MM.1S (cell line): ENCODE measurements at regions not wholly inside any gene's neighbourhood (a gene's known extent, or its start where the extent isn't known, plus 50 kb on each side); places are given as distances from the start of the nearest gene placed in this dataset.

Experiments used
- DNase-seq: peaks from one replicate; pipeline ENCODE4 v3.0.0-alpha.2; 2015
- H2AFZ ChIP-seq: fragments of 300-600 bp; sonication (generic); 2 replicates; pipeline ENCODE4 v1.6.0; 2016; ENCODE audit warnings: antibody characterized with exemption, low read length
- H3F3A ChIP-seq: fragments of 300-600 bp; sonication (generic); 2 replicates; pipeline ENCODE4 v1.6.1; 2016; ENCODE audit warnings: mild to moderate bottlenecking, antibody characterized with exemption, low read length, moderate library complexity, mixed read lengths; ENCODE audit not compliant: insufficient read depth
- H3K27ac ChIP-seq: fragments of 300-600 bp; sonication (generic); 2 replicates; pipeline ENCODE4 v1.5.1; 2016; ENCODE audit warnings: mild to moderate bottlenecking, low read length
- H3K27me3 ChIP-seq: fragments of 300-600 bp; sonication (generic); replicated peaks from 2 replicates; pipeline ENCODE4 v1.6.0; 2016; ENCODE audit warnings: low read length; ENCODE audit not compliant: insufficient read depth
- H3K36me3 ChIP-seq: fragments of 300-600 bp; sonication (generic); replicated peaks from 2 replicates; pipeline ENCODE4 v1.6.1; 2016; ENCODE audit warnings: mild to moderate bottlenecking, low read length, mixed read lengths; ENCODE audit not compliant: insufficient read depth
- H3K4me1 ChIP-seq: fragments of 300-600 bp; sonication (generic); 2 replicates; pipeline ENCODE4 v1.6.1; 2016; ENCODE audit warnings: low read length, mixed read lengths
- H3K4me2 ChIP-seq: fragments of 300-600 bp; sonication (generic); 2 replicates; pipeline ENCODE4 v1.6.0; 2016; ENCODE audit warnings: low read depth, low read length
- H3K4me3 ChIP-seq: fragments of 300-600 bp; sonication (generic); 2 replicates; pipeline ENCODE4 v1.5.1; 2016; ENCODE audit warnings: low read length, mixed read lengths
- H3K79me2 ChIP-seq: fragments of 300-600 bp; sonication (generic); 2 replicates; pipeline ENCODE4 v1.6.1; 2016; ENCODE audit warnings: mixed run types, low read length, mixed read lengths
- H3K9ac ChIP-seq: fragments of 300-600 bp; sonication (generic); 2 replicates; pipeline ENCODE4 v1.6.1; 2016; ENCODE audit warnings: low read length, mixed read lengths
- H3K9me2 ChIP-seq: fragments of 300-600 bp; sonication (generic); replicated peaks from 2 replicates; pipeline ENCODE4 v1.6.1; 2016; ENCODE audit warnings: mild to moderate bottlenecking, low read length, mixed read lengths; ENCODE audit not compliant: insufficient read depth
- H3K9me3 ChIP-seq: fragments of 300-600 bp; sonication (generic); replicated peaks from 2 replicates; pipeline ENCODE4 v1.6.1; 2016; ENCODE audit warnings: mild to moderate bottlenecking, low read length, mixed read lengths; ENCODE audit not compliant: insufficient read depth
- H4K20me1 ChIP-seq: fragments of 300-600 bp; sonication (generic); 2 replicates; pipeline ENCODE4 v1.6.1; 2016; ENCODE audit warnings: mild to moderate bottlenecking, low read length, moderate library complexity, mixed read lengths; ENCODE audit not compliant: insufficient read depth
- EZH2 ChIP-seq: fragments of 300-600 bp; sonication (generic); optimal IDR thresholded peaks from 2 replicates; pipeline ENCODE3; 2017; ENCODE audit warnings: low read depth, mild to moderate bottlenecking, antibody characterized with exemption, low read length, mixed read lengths
- EZH2phosphoT487 ChIP-seq: fragments of 300-600 bp; sonication (generic); IDR thresholded peaks from 2 replicates; pipeline ENCODE4 v1.6.1; 2018; ENCODE audit warnings: antibody characterized with exemption, low read length
- TF ChIP-seq, protein P1 (sequence below): fragments of 300-600 bp; sonication (generic); IDR thresholded peaks from 2 replicates; pipeline ENCODE4 v1.5.1; 2016; ENCODE audit warnings: antibody characterized with exemption, low read length, mixed read lengths

- H3K36me3 ChIP-seq: no peaks in the 10 kb centered on the region
- no peaks in the 10 kb centered on the region for H3K4me1 ChIP-seq
- no peak overlapping the region for H3K4me2 ChIP-seq
- no peaks in the 10 kb centered on the region for H3K79me2 ChIP-seq
- no peak overlapping the region for H3K9ac ChIP-seq
- TF ChIP-seq EZH2phosphoT487: no peak
- TF ChIP-seq EZH2: no peak
- TF ChIP-seq, protein P1, sequence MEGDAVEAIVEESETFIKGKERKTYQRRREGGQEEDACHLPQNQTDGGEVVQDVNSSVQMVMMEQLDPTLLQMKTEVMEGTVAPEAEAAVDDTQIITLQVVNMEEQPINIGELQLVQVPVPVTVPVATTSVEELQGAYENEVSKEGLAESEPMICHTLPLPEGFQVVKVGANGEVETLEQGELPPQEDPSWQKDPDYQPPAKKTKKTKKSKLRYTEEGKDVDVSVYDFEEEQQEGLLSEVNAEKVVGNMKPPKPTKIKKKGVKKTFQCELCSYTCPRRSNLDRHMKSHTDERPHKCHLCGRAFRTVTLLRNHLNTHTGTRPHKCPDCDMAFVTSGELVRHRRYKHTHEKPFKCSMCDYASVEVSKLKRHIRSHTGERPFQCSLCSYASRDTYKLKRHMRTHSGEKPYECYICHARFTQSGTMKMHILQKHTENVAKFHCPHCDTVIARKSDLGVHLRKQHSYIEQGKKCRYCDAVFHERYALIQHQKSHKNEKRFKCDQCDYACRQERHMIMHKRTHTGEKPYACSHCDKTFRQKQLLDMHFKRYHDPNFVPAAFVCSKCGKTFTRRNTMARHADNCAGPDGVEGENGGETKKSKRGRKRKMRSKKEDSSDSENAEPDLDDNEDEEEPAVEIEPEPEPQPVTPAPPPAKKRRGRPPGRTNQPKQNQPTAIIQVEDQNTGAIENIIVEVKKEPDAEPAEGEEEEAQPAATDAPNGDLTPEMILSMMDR: no peak
- H3F3A ChIP-seq: no peaks in the 10 kb centered on the region
- H3K9me3 ChIP-seq: no peaks in the 10 kb centered on the region
- H2AFZ ChIP-seq: no peak overlapping the region
- no peak overlapping the region for H3K4me3 ChIP-seq
- no peaks in the 10 kb centered on the region for H4K20me1 ChIP-seq
- H3K27ac ChIP-seq: no peak overlapping the region
- no peak for DNase-seq
- no peaks in the 10 kb centered on the region for H3K9me2 ChIP-seq
- no peaks in the 10 kb centered on the region for H3K27me3 ChIP-seq
Observed at GRCh38 chr3:40669176-40669575, 144.4 kb downstream of the ZNF621 start.

DNA sequence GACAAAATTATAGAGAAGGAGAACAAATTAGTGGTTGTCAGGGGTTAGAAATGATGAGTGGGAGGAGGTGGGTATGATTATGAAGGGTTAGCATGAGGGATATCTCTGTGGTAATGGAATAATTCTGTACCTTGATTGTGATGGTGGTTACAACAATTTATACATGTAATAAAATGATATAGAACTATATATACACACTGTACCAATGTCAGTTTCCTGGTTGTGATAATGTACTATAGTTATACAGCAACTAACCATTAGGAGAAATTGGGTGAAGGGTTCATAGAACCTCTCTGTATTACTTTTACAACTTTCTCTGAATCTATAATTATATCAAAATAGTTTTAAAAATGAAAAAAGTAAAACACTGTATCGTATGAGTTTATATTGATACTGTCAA, 148.1 kb downstream of the ZNF621 start:
- H3K9me3 ChIP-seq: no peaks in the 10 kb centered on the region
- H3K79me2 ChIP-seq: no peaks in the 10 kb centered on the region
- DNase-seq: no peak
- no peaks in the 10 kb centered on the region for H3F3A ChIP-seq
- no peaks in the 10 kb centered on the region for H3K36me3 ChIP-seq
- H3K4me1 ChIP-seq: no peaks in the 10 kb centered on the region
- H3K27ac ChIP-seq: no peak overlapping the region
- H3K9me2 ChIP-seq: no peaks in the 10 kb centered on the region
- H3K9ac ChIP-seq: no peak overlapping the region
- no peak overlapping the region for H3K4me2 ChIP-seq
- TF ChIP-seq, protein P1: no peak
- no peak for TF ChIP-seq EZH2
- no peak for TF ChIP-seq EZH2phosphoT487
- H3K4me3 ChIP-seq: no peak overlapping the region
- no peaks in the 10 kb centered on the region for H4K20me1 ChIP-seq
- no peak overlapping the region for H2AFZ ChIP-seq
- H3K27me3 ChIP-seq: no peaks in the 10 kb centered on the region

DNA sequence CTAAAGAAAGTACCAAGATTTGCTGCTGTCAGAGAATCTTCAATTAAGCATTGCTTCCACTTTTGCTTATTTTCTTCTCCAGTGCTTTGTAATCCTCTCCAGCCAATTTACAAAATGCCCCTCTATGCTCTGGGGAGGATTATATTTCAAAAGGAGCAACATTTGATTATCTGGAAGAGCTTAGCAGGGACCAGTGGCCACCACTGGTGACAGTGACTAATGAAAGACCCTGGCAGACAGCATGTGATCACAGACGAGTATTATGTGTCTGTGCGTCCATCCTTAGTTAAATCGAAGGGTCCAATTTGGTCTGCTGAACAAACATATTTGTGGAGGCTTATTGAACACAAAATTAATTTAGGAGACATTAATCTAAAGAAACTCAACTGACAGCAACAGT, 152.6 kb downstream of the ZNF621 start:
- H3K27ac ChIP-seq: no peak overlapping the region
- no peaks in the 10 kb centered on the region for H3K9me3 ChIP-seq

More for the DNA sequence above, 152.6 kb downstream of the ZNF621 start:
- no peaks in the 10 kb centered on the region for H3F3A ChIP-seq
- H3K4me1 ChIP-seq: no peaks in the 10 kb centered on the region
- no peak overlapping the region for H3K4me3 ChIP-seq
- no peaks in the 10 kb centered on the region for H3K27me3 ChIP-seq
- TF ChIP-seq EZH2 (no peak), EZH2phosphoT487 (no peak)
- TF ChIP-seq, protein P1: no peak
- no peak overlapping the region for H2AFZ ChIP-seq
- no peaks in the 10 kb centered on the region for H3K36me3 ChIP-seq
- no peaks in the 10 kb centered on the region for H4K20me1 ChIP-seq
- DNase-seq: no peak
- no peaks in the 10 kb centered on the region for H3K9me2 ChIP-seq
- no peaks in the 10 kb centered on the region for H3K79me2 ChIP-seq
- no peak overlapping the region for H3K9ac ChIP-seq
- H3K4me2 ChIP-seq: no peak overlapping the region
